Upper lobe of left lung (tissue), 4 donors: ENCODE measurements at regions not wholly inside any gene's neighbourhood (a gene's known extent, or its start where the extent isn't known, plus 50 kb on each side); places are given as distances from the start of the nearest gene placed in this dataset.

Experiments
- CTCF ChIP-seq, 6 experiments: fragments of 450-650 bp in 4 of 6; fragments of 200-600 bp in 2 of 6; sonication (generic) in 2 of 6; IDR thresholded peaks; one replicate each; pipeline ENCODE4 v1.5.1; 2016 to 2019; ENCODE audit warnings: antibody characterized with exemption in 6 of 6
- EP300 ChIP-seq, 4 donors: sonication (generic); formaldehyde crosslinking; IDR thresholded peaks; one replicate each; pipeline ENCODE4 v1.5.1; 2017; ENCODE audit warnings: antibody characterized with exemption in 4 of 4, control low read depth in 2 of 4
- POLR2A ChIP-seq, 4 donors: fragments of 450-650 bp; IDR thresholded peaks; one replicate each; pipeline ENCODE4 v1.5.1; 2016 to 2017; ENCODE audit warnings: antibody characterized with exemption in 4 of 4, mild to moderate bottlenecking in 2 of 4

DNA sequence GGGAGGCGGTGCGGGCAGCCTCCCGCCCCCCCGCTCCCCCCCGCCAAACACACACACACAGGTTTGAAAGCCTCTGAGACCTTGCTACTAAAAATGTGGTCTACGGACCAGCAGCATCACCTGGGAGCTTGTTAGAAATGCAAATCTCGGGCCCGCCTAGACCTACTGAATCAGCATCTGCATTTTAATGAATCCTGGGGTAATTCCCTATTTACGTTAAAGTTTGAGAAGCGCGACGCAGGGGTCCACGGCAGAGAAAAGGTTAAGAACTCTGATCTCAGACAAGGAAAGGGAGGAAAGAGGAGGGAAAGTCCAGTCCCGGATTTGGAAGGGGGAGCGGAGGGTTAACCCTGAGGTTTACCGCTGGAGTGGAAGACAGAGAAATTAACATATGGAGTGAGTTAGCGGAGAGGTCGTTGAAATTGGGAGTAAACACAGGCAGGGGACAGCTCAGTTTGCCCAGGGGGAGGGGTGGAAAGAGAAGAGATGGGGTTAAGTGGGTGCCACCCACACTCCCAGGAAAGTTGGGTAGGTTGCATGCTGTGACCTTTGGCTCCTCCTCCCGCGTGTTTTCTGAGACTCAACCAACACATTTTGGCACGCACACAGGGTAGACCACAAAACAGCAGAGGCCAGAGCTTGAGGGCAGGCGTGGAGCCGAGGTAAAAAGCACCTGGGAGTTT is 483.6 kb downstream of the BCOR start:
- no peak for TF ChIP-seq CTCF (IDR thresholded peaks at IDR 0.05)
- no peak for TF ChIP-seq POLR2A (IDR thresholded peaks at IDR 0.05)
- no peak for TF ChIP-seq EP300 (IDR thresholded peaks at IDR 0.05)
